GM18873 (cell line): ENCODE measurements at regions not wholly inside any gene's neighbourhood (a gene's known extent, or its start where the extent isn't known, plus 50 kb on each side); places are given as distances from the start of the nearest gene placed in this dataset.
A peak's percentile ranks its signal among the peaks of the same experiment; 100 is the strongest.

Experiments
- ATAC-seq: cut with Tn5 transposase; IDR thresholded peaks from one replicate; pipeline ENCODE4 v1.9.1; 2021; ENCODE audit warnings: mild to moderate bottlenecking, moderate library complexity, moderate number of reproducible peaks; ENCODE audit not compliant: unreplicated experiment, low FRiP score

DNA sequence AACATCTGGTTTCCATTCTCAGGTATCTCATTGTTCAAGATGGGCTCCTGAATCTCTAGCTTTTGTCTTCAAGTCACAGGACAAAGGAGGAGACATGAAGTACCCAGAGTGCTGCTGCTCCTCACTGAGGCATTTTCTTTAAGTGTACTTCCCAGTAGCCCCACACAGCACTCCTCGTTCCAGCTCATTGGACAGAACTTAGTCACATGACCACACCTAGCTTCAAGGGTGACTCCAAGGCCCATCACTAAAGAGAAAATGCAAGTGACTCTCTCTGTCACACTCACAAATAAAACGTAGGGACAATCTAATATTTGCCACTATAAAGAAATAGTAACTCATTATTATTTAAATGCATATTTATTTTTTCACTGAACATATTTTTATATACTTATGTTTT lies 58.3 kb upstream of the NEUROD6 start:
- no peak for ATAC-seq

DNA sequence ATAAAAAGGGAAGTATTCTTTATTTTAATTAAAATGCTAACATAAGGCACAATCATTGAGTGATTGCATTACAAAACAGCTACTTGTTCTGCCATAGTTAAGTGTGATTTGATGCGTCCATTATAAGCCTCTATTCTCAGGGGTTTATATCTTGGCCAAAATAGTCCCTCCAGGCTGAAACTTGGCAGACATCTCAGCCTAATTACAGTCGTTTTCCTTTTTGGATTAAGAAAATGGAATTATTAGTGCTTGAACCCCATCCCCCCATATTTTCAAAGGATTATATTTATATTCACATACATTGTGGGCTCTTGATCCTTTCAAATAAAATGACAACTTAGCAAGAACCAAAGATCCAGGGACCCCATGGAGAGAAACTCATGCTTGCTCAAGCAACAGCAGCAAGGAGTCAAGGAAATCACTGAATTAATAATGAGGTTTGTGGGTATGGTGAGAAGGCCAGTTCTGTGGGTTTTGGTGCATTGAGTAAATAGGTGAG lies 66.7 kb upstream of the NEUROD6 start:
- no peak for ATAC-seq

DNA sequence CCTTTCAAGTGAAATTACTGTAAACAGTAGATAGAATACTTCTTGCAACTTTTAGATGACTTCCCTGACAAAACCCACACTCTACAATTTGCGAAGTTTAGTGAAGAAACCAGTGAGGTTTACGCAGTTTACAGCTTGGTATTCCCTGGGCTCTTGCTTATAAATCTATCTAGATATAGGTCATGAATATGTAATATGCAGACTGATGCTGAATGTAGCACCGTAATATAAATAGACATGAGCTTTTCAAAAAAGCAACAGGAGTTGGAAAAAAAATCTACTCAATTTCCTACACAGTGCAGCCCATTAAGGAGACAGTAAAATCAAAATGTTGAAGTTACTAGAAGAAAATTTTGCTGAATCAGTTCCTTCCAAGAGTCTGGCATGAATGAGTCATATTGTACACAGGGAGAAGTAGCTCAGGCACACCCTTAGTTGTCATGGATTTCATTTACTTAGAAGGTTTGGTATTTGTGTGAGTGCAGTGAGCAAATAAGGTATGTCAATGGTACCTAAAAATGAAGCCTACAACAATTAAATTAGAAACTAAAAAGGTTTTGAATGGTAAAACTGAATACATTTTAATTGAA lies 67.7 kb upstream of the NEUROD6 start:
- no peak for ATAC-seq

DNA sequence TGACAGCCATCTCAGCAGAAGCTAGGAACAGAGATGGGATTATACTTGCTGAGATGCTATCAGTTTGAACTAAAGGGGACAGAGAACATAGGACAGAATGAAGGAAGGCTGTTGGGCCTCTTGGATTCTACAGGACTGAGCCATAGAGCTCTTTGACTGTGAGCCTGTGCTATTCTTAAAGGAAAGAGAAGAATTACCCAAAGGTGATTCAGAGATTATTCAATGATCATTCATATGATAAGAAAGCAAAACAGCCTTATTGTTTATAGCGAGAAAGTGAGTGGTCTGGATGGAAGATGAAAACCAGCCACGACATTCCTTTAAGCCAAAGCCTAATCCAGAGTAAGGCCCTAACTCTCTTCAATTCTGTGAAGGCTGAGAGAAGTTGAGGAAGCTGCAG lies 69.7 kb upstream of the NEUROD6 start:
- no peak for ATAC-seq

DNA sequence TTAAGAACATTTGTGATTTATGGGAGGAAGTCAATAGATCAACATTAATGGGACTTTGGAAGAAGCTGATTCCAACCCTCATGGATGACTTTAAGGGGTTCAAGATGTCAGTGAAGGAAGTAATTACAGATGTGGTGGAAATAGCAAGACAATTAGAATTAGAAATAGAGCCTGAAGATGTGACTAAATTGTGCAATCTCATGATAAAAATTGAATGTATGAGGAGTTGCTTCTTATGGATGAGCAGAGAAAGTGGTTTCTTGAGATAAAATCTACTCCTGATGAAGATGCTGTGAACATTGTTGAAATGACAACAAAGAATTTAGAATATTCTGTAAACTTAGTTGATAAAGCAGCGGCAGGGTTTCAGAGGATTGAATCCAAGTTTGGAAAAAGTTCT lies 70.9 kb upstream of the NEUROD6 start:
- ATAC-seq, result no peak

DNA sequence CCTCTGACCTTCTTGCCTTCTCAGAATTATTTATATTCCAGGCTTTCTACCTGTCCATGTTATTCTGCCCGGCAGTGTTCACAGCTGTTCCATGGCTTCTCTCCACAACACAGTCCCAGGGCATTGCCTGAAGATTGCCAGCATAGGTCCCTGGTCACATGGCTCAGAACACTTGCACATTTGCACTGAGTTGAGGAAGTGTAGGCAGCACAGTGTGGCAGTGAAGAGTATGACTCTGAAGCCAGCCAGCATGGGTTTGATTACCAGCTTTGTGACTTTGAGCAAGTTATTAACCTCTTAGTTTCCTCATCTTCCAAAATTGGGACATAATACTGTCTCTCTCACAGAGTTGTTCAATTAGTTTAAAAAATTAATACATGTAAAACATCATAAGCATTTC lies 73.2 kb upstream of the NEUROD6 start:
- no peak for ATAC-seq

DNA sequence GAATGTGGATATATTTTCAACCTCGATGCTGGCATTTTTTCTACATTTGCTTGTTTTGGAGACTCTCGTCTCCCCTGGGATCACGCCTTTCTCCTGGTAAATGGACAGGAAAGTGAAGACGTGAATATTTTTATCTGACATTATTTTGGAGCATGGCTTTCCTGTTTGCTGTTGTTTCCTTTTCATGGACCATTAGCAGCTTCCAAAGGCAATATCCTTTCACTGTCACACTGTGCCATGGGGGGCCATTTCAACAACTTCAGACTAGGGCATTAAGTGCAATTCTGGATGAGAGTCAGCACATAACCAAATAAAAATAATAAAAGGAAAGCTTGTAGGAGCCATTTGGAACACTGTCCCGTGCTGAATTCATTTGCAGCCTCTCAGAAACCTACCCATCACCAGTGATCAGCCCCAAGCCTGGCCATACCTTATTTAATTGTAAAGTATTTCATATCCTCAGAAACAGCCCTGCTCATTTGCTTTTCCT lies 75.9 kb upstream of the NEUROD6 start:
- no peak for ATAC-seq

DNA sequence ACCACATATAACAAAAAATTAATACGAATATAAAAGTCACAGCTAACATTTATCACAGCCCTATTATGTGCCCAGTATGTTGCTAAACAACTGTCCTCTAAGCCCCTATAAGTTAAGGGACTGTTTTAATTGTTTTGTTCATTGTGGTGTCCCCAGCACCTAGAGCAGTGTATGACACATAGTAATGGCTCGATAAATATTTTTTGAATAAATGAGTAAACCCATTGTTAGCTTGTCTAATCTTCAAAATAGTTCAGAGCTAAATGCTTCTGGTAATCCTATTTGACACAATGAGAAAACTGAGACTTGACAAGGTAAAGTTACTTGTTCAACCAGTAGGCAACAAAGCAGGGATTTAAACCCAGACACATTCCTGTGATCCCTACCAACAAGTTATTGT lies 78.4 kb upstream of the NEUROD6 start:
- ATAC-seq, result no peak

DNA sequence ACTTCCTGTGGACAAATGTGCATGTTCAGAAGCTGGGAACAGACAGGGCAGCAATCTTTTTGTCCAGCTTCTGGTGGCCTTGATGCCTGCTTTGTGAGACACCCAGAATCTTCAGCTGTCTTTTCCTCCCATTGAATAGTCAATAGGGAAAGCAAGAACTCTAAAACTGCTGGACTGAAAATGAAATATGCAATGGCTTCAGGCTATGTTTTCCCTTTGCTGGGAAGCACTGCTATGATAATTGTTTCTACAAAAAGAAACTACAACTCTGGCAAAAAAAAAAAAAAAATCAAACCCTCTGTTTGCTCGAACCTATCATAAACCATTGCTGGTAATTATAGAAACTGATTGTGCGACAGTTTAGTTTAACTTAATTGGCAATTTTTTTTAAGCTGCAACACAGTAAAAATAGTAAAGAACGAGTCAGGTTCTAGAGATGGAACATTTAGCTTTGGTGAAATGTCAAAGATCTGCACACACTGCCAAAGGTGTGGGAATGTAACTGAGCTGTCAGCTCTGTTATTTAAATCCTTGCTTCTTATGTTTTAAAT lies 79.1 kb upstream of the NEUROD6 start:
- no peak for ATAC-seq

DNA sequence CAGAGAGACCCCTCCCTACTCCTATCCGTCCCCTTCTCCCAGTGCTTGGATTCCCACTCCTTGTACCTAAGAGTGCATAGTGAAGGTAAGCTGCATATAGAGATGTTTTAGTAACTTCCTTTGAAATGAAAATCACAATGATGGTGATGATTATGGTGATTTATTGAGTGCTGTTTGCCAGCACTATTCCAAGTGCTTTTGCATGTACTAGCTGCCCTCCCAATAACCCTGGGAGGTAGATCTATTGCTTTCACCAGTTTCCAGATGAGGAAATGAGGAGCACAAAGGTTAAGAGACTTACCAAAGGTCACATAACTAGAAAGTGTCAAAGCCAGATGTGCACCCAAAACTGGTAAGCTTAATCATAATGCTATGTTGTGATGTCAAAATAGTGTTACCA lies 80.4 kb upstream of the NEUROD6 start:
- no peak for ATAC-seq

DNA sequence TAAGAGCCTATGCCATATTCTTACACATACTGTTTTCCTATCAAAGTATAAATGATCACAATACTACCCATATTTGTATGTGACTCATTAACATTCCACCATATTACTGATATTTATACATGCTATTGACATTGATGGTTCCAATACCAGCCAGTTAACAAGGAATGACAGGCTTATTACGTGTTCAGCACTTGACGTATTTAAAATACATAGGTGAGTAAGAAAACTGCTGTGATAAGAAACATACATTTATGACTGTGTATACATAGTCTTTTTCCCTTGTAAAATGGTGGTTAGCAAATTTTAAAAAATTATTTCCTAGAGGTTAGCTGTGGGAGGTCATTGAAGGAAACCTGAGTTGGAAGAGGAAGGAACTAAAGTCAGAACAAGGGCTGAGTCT lies 81.1 kb upstream of the NEUROD6 start:
- no peak for ATAC-seq

DNA sequence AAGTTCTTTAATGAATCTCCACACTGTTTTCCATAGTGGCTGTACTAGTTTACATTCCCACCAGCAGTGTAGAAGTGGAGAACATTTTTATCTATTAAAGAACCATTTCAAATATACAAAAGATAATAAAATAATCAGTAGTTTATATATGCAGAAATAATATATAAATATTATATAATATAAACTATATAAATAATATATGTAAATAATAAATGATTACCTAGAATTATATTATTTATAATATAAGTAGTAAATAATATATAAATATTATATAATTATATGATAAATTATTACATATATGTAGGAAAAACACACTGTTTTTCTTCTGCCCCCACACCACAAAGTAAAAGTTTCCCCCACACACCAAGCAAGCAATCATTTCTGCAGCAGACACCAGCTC lies 83.5 kb upstream of the NEUROD6 start:
- ATAC-seq, result no peak

DNA sequence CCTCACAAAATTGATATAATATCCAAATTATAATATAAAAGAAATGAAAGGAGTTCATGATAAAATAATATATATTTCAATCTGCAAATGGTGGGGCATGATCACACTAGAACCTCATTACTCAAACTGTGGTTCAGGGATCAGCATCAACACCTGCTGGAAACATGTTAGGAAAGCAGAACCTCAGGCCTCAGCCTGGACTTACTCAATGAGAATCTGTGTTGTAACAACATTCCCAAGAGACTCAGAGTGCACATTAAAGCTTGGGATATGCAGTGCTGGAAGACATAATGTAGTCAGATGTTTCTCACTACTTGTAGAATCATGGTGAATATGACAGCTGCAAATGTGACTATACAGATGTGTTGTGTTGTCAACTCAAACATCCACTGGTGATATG lies 81.7 kb upstream of the ITPRID1 start:
- ATAC-seq, result no peak

DNA sequence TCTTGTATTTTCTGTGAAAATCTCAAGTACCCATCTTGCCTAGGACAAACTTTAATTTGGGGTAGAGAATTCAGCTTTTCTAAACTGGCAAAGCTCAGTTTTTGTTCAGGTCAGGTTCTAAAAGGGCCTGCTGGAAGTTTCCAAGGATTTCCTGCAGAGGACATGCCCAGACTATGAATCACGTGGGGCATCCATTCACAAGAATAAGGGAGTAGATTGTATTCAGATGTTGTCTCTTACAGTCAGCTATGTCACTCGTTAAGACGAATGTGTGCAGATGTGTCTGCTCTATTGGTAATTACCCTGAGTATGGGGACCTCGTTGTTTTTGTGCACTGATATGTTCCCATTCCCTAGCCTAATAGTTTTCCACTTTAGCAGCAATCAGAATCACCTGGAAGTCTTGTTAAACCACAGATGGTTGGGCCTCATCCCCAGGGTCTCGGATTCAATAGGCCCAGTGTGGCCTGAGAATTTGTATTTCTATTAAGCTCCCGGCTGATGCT lies 81.0 kb upstream of the ITPRID1 start:
- no peak for ATAC-seq

DNA sequence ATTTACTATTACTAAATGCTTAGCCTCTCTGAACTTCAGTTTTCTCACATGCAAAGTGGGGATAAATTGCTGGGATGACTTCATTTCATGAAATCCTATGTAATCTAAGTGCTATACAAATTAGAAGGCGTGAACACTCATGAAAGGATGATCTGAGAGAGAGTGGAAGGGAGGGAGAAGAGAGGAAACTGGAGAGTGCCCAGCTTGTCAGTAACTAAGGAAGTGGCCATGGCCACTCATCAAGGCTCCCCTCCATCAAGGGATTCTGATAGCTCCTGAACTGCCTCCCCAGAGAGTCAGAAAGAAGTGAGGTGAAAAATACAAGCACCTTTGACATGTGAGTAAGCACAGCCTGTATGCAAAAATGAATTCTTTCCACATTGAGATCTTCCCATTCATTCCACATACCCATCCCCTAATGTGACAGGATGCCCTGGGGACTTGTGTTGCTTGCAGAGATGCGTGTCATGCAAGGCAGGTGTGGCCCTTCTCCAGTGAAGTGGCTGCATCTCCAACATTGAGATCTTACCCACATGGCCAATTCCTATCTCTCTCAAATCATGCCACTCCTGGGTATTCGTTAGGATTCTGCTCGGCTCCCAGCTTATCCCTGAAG lies 76.5 kb upstream of the ITPRID1 start:
- ATAC-seq, result no peak

DNA sequence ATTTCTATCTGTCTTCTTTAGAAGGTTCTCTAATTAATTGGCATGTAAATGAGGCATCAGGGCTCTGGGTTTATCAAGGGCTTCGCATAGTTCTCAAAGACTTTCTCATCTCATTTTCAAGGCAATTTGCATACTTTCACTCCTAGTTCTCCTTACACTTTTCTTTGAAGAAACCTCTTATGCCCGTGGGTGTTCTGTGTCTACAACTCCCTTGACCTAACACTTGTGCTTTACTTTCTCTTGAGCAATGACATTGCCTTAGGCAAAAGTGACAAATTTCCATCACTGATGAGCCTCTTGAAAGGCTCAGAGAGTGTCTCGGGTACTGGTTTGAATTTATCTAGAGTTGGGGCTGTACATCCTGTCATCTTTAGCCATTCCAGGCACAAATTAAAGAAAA lies 74.7 kb upstream of the ITPRID1 start:
- ATAC-seq, result no peak

DNA sequence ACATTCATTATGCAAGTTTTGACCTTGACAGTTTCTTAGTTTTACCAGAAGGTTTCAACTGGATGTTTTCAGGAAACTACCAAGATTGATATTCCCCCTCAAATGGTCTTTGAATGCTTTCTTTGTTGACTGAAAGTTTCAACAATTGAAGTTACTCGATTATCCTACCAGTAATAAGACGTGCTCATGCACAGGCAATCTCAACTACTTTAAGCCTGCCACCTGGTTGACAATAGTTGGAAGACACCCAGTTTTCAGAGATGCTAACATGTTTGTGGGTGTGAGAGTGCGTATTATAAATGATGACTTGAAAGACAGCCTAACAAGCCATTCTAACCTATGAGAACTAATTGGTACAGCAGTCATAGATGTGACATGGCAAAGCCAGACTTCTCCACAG lies 73.4 kb upstream of the ITPRID1 start:
- ATAC-seq, result no peak

DNA sequence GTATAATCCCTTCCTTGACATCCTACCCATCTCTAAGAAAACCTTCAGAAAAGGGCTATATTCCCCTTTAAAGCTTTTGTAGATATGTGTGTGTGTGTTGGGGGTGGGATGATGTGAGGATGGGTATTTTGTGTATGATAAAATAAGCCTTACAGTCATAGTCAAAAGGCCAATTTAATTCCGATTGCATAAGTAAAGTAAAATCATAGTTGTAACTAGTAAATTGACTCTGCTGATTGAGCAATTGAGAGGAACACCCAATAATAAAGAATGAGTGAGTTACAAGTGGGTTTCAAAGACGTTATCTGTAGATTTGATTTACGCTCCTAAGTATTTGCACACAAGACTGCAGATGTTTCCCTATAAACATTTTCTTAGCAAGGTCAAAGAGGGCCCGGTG lies 71.3 kb upstream of the ITPRID1 start:
- no peak for ATAC-seq

DNA sequence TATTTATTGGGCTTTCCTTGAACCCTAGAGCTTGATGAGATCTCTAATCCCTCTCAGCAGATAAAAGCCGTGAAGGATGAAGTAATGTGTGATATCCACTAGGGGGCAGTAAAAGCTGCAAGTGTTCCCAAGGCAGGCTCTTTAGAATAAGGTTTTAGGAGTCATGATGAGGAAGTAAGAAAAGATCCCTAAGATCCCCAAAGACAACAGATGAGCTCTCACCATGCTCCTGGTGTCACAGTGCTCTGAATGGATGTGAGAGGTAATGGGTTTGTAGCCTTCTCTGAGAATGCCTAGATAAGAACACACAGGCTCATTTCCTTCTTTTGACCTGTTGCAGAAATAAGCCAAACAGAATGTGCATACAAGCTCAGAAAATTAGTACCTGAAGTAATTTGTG lies 70.4 kb upstream of the ITPRID1 start:
- peak; percentile 73 for ATAC-seq

DNA sequence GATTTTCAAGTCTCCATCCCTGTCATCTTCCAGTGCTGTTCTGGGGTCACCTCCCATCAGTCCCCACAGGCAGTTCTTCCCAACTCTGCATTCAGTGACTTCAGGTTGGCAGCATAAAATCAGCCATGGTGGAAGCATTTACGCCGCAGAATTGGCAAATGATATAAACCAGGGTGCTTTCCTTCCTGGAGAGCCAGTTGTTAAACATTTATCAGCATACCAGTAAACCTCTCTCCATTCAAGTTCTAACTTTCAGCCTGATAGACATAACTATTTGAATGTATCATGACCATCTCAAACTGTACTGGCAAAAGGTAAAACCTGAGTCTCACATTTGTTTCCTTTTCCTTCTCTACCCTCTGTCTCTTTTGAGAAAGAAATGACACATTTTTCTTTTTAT lies 69.7 kb upstream of the ITPRID1 start:
- ATAC-seq, result no peak

DNA sequence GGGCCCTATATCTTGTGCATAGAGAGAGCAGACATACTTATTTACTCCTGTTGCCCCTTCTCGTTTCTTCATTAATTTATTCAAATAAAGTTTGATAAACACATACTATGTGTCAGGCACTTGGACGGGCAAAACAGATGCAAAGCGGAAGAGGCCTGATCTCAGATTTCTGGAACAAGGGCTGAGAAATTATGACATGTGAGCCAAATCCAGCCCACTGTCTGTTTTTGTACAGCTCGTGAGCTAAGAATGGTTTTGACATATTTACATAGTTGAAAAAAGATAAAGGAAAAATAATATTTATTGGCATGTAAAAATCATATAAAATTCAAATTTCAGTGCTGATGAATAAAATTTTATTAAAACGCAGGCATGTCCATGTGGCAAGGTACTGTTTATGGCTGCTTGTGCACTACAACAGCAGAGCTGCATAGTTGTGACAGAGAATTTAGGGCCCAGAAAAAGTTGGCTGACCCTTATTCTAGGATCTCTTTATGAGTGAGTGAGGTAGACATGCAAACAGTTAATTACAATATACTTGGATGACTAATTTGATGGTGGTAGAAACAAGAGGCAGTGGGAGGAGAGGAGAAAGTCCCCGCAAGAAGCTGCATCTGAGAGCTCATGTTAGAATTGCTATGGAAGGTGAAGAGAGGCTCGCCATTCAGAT lies 68.1 kb upstream of the ITPRID1 start:
- ATAC-seq, result no peak
